GM23338 (cell line): ENCODE measurements at regions not wholly inside any gene's neighbourhood (a gene's known extent, or its start where the extent isn't known, plus 50 kb on each side); places are given as distances from the start of the nearest gene placed in this dataset.

Experiments
- ATAC-seq: fragments of 200-7000 bp; cut with Tn5 transposase; 3 replicates; pipeline ENCODE4 v1.9.1; 2020
- DNase-seq: peaks from one replicate; pipeline ENCODE4 v3.0.0-alpha.2; 2015; ENCODE audit warnings: low spot score
- H2AFZ ChIP-seq: fragments of 200-600 bp; sonication (generic); 2 replicates; pipeline ENCODE4 v1.8.0; 2016; ENCODE audit warnings: antibody characterized with exemption, mild to moderate bottlenecking, moderate library complexity
- H3F3A ChIP-seq: fragments of 200-600 bp; sonication (generic); replicated peaks from 2 replicates; pipeline ENCODE4 v1.8.0; 2017; ENCODE audit warnings: antibody characterized with exemption, mixed run types, low read depth
- H3K27ac ChIP-seq: fragments of 200-600 bp; sonication (generic); 2 replicates; pipeline ENCODE4 v1.6.1; 2016; ENCODE audit warnings: low read depth
- H3K27me3 ChIP-seq: fragments of 200-600 bp; sonication (generic); 2 replicates; pipeline ENCODE4 v1.8.0; 2016; ENCODE audit warnings: mild to moderate bottlenecking, mixed run types, moderate library complexity; ENCODE audit not compliant: insufficient read depth
- H3K36me3 ChIP-seq: fragments of 200-600 bp; sonication (generic); 2 replicates; pipeline ENCODE4 v1.8.0; 2016; ENCODE audit warnings: mild to moderate bottlenecking; ENCODE audit not compliant: insufficient read depth
- H3K4me1 ChIP-seq: fragments of 200-600 bp; sonication (generic); 2 replicates; pipeline ENCODE4 v1.8.0; 2016; ENCODE audit warnings: mild to moderate bottlenecking, moderate library complexity; ENCODE audit not compliant: insufficient read depth
- H3K4me2 ChIP-seq: fragments of 200-600 bp; sonication (generic); 2 replicates; pipeline ENCODE4 v1.7.1; 2017; ENCODE audit warnings: mixed run types
- H3K4me3 ChIP-seq: fragments of 200-600 bp; sonication (generic); 2 replicates; pipeline ENCODE4 v1.6.1; 2016; ENCODE audit warnings: mixed run types
- H3K79me2 ChIP-seq: fragments of 200-600 bp; sonication (generic); replicated peaks from 2 replicates; pipeline ENCODE4 v1.8.0; 2017; ENCODE audit warnings: mild to moderate bottlenecking; ENCODE audit not compliant: insufficient read depth
- H3K9me2 ChIP-seq: fragments of 200-600 bp; sonication (generic); 2 replicates; pipeline ENCODE4 v1.8.0; 2017; ENCODE audit not compliant: insufficient read depth
- H4K20me1 ChIP-seq: fragments of 200-600 bp; sonication (generic); replicated peaks from 2 replicates; pipeline ENCODE4 v1.8.0; 2017; ENCODE audit warnings: mild to moderate bottlenecking; ENCODE audit not compliant: insufficient read depth
- H3K27ac Mint-ChIP-seq: 2 replicates; pipeline ENCODE4 v1.8.0; 2020; ENCODE audit warnings: inconsistent platforms, mild to moderate bottlenecking, moderate library complexity, mixed read lengths
- H3K27me3 Mint-ChIP-seq: 3 replicates; pipeline ENCODE4 v1.8.0; 2022; ENCODE audit warnings: low read depth, mild to moderate bottlenecking, moderate library complexity, mixed read lengths, inconsistent platforms; ENCODE audit not compliant: insufficient read depth, poor library complexity
- H3K36me3 Mint-ChIP-seq: 3 replicates; pipeline ENCODE4 v1.8.0; 2021; ENCODE audit warnings: low read depth, mild to moderate bottlenecking, inconsistent platforms, moderate library complexity, mixed read lengths
- H3K4me1 Mint-ChIP-seq: 3 replicates; pipeline ENCODE4 v1.8.0; 2020; ENCODE audit warnings: mild to moderate bottlenecking, inconsistent platforms, mixed read lengths
- H3K4me3 Mint-ChIP-seq: 3 replicates; pipeline ENCODE4 v1.8.0; 2021; ENCODE audit warnings: moderate library complexity, mild to moderate bottlenecking, inconsistent platforms, mixed read lengths
- H3K9me3 Mint-ChIP-seq: 3 replicates; pipeline ENCODE4 v1.8.0; 2020; ENCODE audit warnings: moderate library complexity, mild to moderate bottlenecking, inconsistent platforms, mixed read lengths
- CREB1 ChIP-seq: fragments of 250-450 bp; sonication (Bioruptor Pico); IDR thresholded peaks from 2 replicates; pipeline ENCODE4 v1.5.0; 2020; ENCODE audit warnings: low read depth, mild to moderate bottlenecking, moderate library complexity
- EZH2 ChIP-seq: fragments of 200-600 bp; sonication (generic); IDR thresholded peaks from one replicate; pipeline ENCODE4 v1.8.0; 2017; ENCODE audit warnings: antibody characterized with exemption, mild to moderate bottlenecking, low read depth; ENCODE audit not compliant: unreplicated experiment
- EZH2phosphoT487 ChIP-seq: fragments of 200-600 bp; sonication (generic); IDR thresholded peaks from one replicate; pipeline ENCODE4 v1.8.1; 2018; ENCODE audit warnings: antibody characterized with exemption; ENCODE audit not compliant: unreplicated experiment
- JUNB ChIP-seq: IDR thresholded peaks from one replicate; pipeline ENCODE4 v1.6.1; 2016; ENCODE audit warnings: antibody characterized with exemption; ENCODE audit not compliant: unreplicated experiment
- NANOG ChIP-seq: IDR thresholded peaks from 2 replicates; pipeline ENCODE4 v1.6.1; 2016; ENCODE audit warnings: antibody characterized with exemption, borderline replicate concordance
- POLR2AphosphoS5 ChIP-seq: IDR thresholded peaks from 2 replicates; pipeline ENCODE4 v1.6.1; 2016; ENCODE audit warnings: antibody characterized with exemption, low read depth
- STAT1 ChIP-seq: IDR thresholded peaks from one replicate; pipeline ENCODE4 v1.6.1; 2016; ENCODE audit warnings: antibody characterized with exemption; ENCODE audit not compliant: unreplicated experiment
- ZNF331 ChIP-seq: fragments of 250-450 bp; sonication (Bioruptor Pico); IDR thresholded peaks from 2 replicates; pipeline ENCODE4 v1.5.0; 2020; ENCODE audit warnings: low read depth, mild to moderate bottlenecking, moderate library complexity
- ZNF462 ChIP-seq: fragments of 250-450 bp; sonication (Bioruptor Pico); IDR thresholded peaks from 2 replicates; pipeline ENCODE4 v1.5.0; 2020; ENCODE audit warnings: mild to moderate bottlenecking, moderate library complexity
- TF ChIP-seq, protein P1 (sequence below): IDR thresholded peaks from one replicate; pipeline ENCODE4 v1.6.1; 2018; ENCODE audit warnings: antibody characterized with exemption; ENCODE audit not compliant: unreplicated experiment
- TF ChIP-seq, protein P2 (sequence below): IDR thresholded peaks from 2 replicates; pipeline ENCODE4 v1.6.1; 2016; ENCODE audit warnings: antibody characterized with exemption

- Histone ChIP-seq H3K4me2 (no peak overlapping the region), H3K36me3 (no peaks in the 10 kb centered on the region), H3F3A (no peaks in the 10 kb centered on the region), H3K27me3 (no peaks in the 10 kb centered on the region), H2AFZ (no peak overlapping the region), H4K20me1 (no peaks in the 10 kb centered on the region), H3K9me2 (no peaks in the 10 kb centered on the region), H3K4me3 (no peak overlapping the region), H3K4me1 (0 out of 2 replicates have a peak, but pooled peaks cover 7% of the 10 kb centered on the region), H3K27ac (no peak overlapping the region), H3K79me2 (no peaks in the 10 kb centered on the region)
- H3K27me3 Mint-ChIP-seq: peaks cover 1% of the 10 kb centered on the region
- ATAC-seq (no peak), DNase-seq (no peak)
- peaks cover 4% of the 10 kb centered on the region; the same call in 1 of the 3 replicates for H3K9me3 Mint-ChIP-seq
- peaks cover 4% of the 10 kb centered on the region; the same call in 2 of the 3 replicates for H3K4me1 Mint-ChIP-seq
- H3K27ac Mint-ChIP-seq: no peak overlapping the region
- no peak overlapping the region for H3K4me3 Mint-ChIP-seq
- H3K36me3 Mint-ChIP-seq: no peaks in the 10 kb centered on the region
- TF ChIP-seq NANOG (no peak), EZH2phosphoT487 (no peak), EZH2 (no peak), ZNF462 (CRISPR knock-in tag) (no peak), CREB1 (CRISPR knock-in tag) (no peak), POLR2AphosphoS5 (no peak), STAT1 (no peak), ZNF331 (no peak), JUNB (no peak)
- TF ChIP-seq, protein P1, sequence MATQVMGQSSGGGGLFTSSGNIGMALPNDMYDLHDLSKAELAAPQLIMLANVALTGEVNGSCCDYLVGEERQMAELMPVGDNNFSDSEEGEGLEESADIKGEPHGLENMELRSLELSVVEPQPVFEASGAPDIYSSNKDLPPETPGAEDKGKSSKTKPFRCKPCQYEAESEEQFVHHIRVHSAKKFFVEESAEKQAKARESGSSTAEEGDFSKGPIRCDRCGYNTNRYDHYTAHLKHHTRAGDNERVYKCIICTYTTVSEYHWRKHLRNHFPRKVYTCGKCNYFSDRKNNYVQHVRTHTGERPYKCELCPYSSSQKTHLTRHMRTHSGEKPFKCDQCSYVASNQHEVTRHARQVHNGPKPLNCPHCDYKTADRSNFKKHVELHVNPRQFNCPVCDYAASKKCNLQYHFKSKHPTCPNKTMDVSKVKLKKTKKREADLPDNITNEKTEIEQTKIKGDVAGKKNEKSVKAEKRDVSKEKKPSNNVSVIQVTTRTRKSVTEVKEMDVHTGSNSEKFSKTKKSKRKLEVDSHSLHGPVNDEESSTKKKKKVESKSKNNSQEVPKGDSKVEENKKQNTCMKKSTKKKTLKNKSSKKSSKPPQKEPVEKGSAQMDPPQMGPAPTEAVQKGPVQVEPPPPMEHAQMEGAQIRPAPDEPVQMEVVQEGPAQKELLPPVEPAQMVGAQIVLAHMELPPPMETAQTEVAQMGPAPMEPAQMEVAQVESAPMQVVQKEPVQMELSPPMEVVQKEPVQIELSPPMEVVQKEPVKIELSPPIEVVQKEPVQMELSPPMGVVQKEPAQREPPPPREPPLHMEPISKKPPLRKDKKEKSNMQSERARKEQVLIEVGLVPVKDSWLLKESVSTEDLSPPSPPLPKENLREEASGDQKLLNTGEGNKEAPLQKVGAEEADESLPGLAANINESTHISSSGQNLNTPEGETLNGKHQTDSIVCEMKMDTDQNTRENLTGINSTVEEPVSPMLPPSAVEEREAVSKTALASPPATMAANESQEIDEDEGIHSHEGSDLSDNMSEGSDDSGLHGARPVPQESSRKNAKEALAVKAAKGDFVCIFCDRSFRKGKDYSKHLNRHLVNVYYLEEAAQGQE: no peak
- TF ChIP-seq, protein P2, sequence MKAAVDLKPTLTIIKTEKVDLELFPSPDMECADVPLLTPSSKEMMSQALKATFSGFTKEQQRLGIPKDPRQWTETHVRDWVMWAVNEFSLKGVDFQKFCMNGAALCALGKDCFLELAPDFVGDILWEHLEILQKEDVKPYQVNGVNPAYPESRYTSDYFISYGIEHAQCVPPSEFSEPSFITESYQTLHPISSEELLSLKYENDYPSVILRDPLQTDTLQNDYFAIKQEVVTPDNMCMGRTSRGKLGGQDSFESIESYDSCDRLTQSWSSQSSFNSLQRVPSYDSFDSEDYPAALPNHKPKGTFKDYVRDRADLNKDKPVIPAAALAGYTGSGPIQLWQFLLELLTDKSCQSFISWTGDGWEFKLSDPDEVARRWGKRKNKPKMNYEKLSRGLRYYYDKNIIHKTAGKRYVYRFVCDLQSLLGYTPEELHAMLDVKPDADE: no peak
These were observed 302.6 kb upstream of the MC4R start for GRCh38 chr18:60675126-60675525.
